ENCODE measurements at regions not wholly inside any gene's neighbourhood (a gene's known extent, or its start where the extent isn't known, plus 50 kb on each side); places are given as distances from the start of the nearest gene placed in this dataset.
A peak's percentile ranks its signal among the peaks of the same experiment; 100 is the strongest.

DNA sequence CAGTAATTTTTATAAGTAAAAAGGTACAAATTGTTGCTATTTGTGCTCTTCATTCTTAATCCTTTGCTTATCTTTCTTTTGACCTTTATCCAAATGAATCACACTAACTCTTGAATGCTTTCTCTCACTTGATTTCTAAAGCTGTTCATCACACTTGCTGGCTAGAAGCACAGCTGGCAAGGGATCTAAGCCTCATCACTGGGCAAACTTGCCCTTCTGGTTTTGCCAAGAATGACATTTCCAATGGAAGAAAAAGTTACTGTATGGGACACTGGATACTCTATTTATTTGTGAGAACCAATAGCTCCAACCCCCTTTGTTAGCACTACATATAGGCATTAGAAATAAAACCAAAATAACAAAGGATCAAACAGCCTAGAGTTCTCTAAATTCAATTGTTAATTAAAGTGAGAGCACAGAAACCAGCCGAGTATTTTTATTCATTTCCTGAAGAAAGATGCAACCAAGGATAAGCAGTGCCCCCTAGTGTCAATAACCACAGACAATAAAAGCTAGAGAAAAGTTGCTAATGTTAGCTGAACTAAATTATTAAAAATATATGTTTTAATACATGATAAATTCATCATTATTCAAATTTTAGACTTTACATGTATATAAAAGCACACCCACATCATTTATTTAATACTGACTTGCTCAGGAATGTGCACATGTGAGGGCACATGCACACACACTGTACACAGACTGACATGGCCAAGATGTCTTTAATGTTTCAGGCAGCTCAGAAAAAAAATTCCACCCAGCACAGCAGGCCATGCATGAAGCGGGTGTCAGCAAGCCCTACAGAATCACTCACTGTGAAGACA lies 59.8 kb upstream of the POU5F2 start:
- no peak for DNase-seq (ENCODE audit: insufficient read length, low spot score)
- TF ChIP-seq, protein P1, sequence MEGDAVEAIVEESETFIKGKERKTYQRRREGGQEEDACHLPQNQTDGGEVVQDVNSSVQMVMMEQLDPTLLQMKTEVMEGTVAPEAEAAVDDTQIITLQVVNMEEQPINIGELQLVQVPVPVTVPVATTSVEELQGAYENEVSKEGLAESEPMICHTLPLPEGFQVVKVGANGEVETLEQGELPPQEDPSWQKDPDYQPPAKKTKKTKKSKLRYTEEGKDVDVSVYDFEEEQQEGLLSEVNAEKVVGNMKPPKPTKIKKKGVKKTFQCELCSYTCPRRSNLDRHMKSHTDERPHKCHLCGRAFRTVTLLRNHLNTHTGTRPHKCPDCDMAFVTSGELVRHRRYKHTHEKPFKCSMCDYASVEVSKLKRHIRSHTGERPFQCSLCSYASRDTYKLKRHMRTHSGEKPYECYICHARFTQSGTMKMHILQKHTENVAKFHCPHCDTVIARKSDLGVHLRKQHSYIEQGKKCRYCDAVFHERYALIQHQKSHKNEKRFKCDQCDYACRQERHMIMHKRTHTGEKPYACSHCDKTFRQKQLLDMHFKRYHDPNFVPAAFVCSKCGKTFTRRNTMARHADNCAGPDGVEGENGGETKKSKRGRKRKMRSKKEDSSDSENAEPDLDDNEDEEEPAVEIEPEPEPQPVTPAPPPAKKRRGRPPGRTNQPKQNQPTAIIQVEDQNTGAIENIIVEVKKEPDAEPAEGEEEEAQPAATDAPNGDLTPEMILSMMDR (IDR thresholded peaks at IDR 0.05; ENCODE audit: insufficient read depth, missing control alignments): peak; percentile 85
- FAIRE-seq: peak; percentile 64

DNA sequence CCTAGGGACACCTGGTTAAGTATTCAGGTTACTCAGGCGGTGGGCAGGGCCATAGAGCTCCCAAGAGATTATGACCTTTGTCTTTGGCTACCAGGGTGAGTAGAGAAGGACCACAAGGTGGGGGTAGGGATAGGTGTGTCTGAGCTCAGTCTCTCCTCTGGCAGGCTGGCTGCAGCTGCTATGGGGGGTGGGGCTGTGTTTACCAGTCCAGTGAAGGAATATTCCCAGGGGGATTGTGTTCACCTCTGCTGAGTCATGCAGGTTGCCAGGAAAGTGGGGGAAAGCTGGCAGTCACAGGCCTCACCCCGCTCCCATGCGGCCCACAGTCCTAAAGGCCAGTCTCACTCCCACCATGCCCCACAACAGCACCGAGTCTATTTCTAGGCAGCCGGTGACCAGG lies 53.6 kb upstream of the POU5F2 start:
- TF ChIP-seq, protein P1 (IDR thresholded peaks at IDR 0.05; ENCODE audit: insufficient read depth, missing control alignments): no peak
- DNase-seq (ENCODE audit: insufficient read length, low spot score) (no peak), FAIRE-seq (no peak)

DNA sequence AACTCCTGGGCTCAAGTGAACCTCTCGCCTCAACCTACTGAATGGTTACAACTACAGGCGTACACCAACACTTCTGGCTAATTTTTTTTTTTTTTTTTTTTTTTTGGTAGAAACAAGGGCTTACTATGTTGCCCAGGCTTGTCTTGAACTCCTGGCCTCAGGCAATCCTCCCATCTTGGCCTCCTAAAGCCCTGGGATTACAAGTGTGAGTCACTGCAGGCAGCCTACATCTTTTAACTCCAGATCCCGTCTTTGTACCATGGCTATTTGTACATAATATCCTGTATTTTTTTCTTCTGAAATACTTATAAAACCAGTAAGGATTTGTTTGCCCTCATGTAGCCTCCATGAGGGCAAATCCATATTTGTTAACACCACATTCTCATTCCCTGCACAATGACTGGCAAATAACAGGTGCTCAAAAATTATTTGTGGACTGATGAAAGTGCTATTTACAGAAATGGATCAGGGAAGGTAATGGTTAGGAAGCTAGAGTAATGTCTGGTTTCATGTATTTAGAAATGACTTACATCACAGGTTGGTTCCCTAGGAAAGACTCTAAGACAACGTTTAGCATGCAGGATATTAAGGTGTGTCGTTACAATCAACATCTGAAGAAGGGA lies 51.9 kb upstream of the POU5F2 start:
- TF ChIP-seq, protein P1 (IDR thresholded peaks at IDR 0.05; ENCODE audit: insufficient read depth, missing control alignments): no peak
- FAIRE-seq: no peak
- no peak for DNase-seq (ENCODE audit: insufficient read length, low spot score)

DNA sequence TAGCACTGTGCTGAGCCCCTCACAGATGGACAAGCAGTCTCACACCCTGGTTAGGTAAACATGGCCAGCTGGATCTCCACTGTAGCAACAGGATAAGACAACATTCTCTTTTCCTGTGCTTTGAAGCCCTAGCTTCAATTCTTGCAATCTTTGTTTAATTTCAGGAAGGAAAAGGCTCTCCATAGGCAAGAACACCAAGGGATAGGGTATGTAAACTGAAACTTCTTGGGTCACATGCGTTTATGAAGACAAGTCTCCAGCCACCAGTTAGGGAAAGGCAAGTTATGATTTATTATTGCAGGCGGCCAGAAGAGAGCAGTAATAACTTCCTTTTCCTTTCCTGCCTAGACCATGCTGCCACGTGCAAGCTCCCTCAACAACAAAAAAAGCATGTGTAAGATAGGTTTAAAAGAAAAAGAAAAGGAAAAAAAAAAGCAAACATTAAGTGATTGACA lies 50.1 kb upstream of the POU5F2 start:
- TF ChIP-seq, protein P1 (IDR thresholded peaks at IDR 0.05; ENCODE audit: insufficient read depth, missing control alignments): peak; percentile 2
- no peak for DNase-seq (ENCODE audit: insufficient read length, low spot score)
- FAIRE-seq: no peak

All from D721Med (cell line).